ENCODE measurements at regions not wholly inside any gene's neighbourhood (a gene's known extent, or its start where the extent isn't known, plus 50 kb on each side); places are given as distances from the start of the nearest gene placed in this dataset.

DNA sequence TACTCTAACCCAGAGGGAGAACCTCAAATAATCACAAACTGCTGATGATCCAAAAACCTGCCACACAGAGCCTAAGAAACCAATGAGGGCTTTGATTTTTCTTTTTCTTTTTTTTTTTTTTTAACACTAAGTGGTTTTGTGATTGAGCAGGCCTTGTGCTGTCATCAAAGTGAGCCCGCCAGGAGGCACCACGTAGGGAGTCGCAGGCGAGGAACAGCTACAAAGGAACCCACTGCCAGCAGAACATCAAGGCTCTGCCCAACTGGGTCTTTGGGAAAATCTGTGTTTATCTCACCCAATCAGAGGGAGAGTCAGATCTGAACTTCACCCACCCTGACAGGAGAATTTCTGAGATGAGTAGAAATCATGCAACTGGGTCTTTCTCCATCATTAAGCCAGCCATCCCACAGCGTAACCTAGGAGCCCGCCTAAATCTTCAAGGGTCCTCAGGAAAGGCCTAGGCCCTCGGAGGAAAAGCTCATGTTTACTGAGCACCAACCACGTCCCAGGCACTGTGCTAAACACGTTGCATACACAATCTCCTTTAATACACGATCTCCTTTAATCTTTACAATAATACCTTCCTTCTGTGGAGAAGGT is 126.9 kb upstream of the FSTL4 start:
- TF ChIP-seq, protein P1, sequence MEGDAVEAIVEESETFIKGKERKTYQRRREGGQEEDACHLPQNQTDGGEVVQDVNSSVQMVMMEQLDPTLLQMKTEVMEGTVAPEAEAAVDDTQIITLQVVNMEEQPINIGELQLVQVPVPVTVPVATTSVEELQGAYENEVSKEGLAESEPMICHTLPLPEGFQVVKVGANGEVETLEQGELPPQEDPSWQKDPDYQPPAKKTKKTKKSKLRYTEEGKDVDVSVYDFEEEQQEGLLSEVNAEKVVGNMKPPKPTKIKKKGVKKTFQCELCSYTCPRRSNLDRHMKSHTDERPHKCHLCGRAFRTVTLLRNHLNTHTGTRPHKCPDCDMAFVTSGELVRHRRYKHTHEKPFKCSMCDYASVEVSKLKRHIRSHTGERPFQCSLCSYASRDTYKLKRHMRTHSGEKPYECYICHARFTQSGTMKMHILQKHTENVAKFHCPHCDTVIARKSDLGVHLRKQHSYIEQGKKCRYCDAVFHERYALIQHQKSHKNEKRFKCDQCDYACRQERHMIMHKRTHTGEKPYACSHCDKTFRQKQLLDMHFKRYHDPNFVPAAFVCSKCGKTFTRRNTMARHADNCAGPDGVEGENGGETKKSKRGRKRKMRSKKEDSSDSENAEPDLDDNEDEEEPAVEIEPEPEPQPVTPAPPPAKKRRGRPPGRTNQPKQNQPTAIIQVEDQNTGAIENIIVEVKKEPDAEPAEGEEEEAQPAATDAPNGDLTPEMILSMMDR (IDR thresholded peaks at IDR 0.05; ENCODE audit: insufficient read depth, low read length) = no peak
- TF ChIP-seq POLR2AphosphoS5 (IDR thresholded peaks at IDR 0.05; ENCODE audit: low read depth) = no peak
- TF ChIP-seq, protein P2, sequence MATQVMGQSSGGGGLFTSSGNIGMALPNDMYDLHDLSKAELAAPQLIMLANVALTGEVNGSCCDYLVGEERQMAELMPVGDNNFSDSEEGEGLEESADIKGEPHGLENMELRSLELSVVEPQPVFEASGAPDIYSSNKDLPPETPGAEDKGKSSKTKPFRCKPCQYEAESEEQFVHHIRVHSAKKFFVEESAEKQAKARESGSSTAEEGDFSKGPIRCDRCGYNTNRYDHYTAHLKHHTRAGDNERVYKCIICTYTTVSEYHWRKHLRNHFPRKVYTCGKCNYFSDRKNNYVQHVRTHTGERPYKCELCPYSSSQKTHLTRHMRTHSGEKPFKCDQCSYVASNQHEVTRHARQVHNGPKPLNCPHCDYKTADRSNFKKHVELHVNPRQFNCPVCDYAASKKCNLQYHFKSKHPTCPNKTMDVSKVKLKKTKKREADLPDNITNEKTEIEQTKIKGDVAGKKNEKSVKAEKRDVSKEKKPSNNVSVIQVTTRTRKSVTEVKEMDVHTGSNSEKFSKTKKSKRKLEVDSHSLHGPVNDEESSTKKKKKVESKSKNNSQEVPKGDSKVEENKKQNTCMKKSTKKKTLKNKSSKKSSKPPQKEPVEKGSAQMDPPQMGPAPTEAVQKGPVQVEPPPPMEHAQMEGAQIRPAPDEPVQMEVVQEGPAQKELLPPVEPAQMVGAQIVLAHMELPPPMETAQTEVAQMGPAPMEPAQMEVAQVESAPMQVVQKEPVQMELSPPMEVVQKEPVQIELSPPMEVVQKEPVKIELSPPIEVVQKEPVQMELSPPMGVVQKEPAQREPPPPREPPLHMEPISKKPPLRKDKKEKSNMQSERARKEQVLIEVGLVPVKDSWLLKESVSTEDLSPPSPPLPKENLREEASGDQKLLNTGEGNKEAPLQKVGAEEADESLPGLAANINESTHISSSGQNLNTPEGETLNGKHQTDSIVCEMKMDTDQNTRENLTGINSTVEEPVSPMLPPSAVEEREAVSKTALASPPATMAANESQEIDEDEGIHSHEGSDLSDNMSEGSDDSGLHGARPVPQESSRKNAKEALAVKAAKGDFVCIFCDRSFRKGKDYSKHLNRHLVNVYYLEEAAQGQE (IDR thresholded peaks at IDR 0.05; ENCODE audit: insufficient replicate concordance, low read depth) = no peak

Data from HL-60 (cell line).